Astrocyte (in vitro differentiated cells and primary cell): ENCODE measurements at regions not wholly inside any gene's neighbourhood (a gene's known extent, or its start where the extent isn't known, plus 50 kb on each side); places are given as distances from the start of the nearest gene placed in this dataset.

Experiments
- CTCF ChIP-seq: IDR thresholded peaks from 2 replicates; pipeline ENCODE4 v1.5.1; 2011; ENCODE audit warnings: low read depth, mild to moderate bottlenecking, inconsistent platforms, low read length, moderate library complexity; ENCODE audit not compliant: insufficient read depth
- EZH2 ChIP-seq: IDR thresholded peaks from 2 replicates; pipeline ENCODE4 v1.6.1; 2012; ENCODE audit warnings: mild to moderate bottlenecking, low read length, inconsistent platforms; ENCODE audit not compliant: insufficient read depth

GRCh38 chr20:43799741-43800140, 72.9 kb upstream of the GTSF1L start:
- TF ChIP-seq CTCF, result no peak
- no peak for TF ChIP-seq EZH2
